A204.1 (cell line): ENCODE measurements at regions not wholly inside any gene's neighbourhood (a gene's known extent, or its start where the extent isn't known, plus 50 kb on each side); places are given as distances from the start of the nearest gene placed in this dataset.
"Not testable (repeated sequence)": the region's sequence is repeated elsewhere in the genome, so short reads cannot be mapped to it uniquely, and the experiment has no call there.

ENCODE experiments used
- FAIRE-seq: peaks from 2 replicates; lab custom pipeline; 2012; peaks lifted over from hg19 to GRCh38; lab: Jason Lieb, UNC

- FAIRE-seq = no peak
These were observed 724.9 kb upstream of the MIR17HG start for GRCh38 chr13:90622541-90622940.

GRCh38 chr13:90623318-90624011 is 724.0 kb upstream of the MIR17HG start:
- no peak for FAIRE-seq

- no peak for FAIRE-seq
These were observed 719.7 kb upstream of the MIR17HG start for GRCh38 chr13:90627813-90628212.

- FAIRE-seq = no peak
These were observed 719.0 kb upstream of the MIR17HG start for GRCh38 chr13:90628471-90628870.

GRCh38 chr13:90630716-90631115 is 716.8 kb upstream of the MIR17HG start:
- peak; percentile 3 for FAIRE-seq

GRCh38 chr13:90632184-90632583 is 715.3 kb upstream of the MIR17HG start:
- FAIRE-seq = no peak

GRCh38 chr13:90633849-90634248 is 713.6 kb upstream of the MIR17HG start:
- FAIRE-seq = no peak

- no peak for FAIRE-seq
These were observed 706.5 kb upstream of the MIR17HG start for GRCh38 chr13:90640976-90641375.

- FAIRE-seq = no peak
These were observed 705.6 kb upstream of the MIR17HG start for GRCh38 chr13:90641884-90642283.

GRCh38 chr13:90645582-90645981 is 701.9 kb upstream of the MIR17HG start:
- FAIRE-seq = no peak

GRCh38 chr13:90648497-90648896 is 699.0 kb upstream of the MIR17HG start:
- FAIRE-seq = no peak

GRCh38 chr13:90652036-90652435 is 695.5 kb upstream of the MIR17HG start:
- FAIRE-seq = no peak

- no peak for FAIRE-seq
These were observed 692.5 kb upstream of the MIR17HG start for GRCh38 chr13:90654970-90655369.

GRCh38 chr13:90664200-90664599 is 683.3 kb upstream of the MIR17HG start:
- not testable (repeated sequence) for FAIRE-seq

- no peak for FAIRE-seq
These were observed 673.7 kb upstream of the MIR17HG start for GRCh38 chr13:90673746-90674145.

- no peak for FAIRE-seq
These were observed 672.4 kb upstream of the MIR17HG start for GRCh38 chr13:90675129-90675528.

GRCh38 chr13:90680826-90681225 is 666.7 kb upstream of the MIR17HG start:
- FAIRE-seq = no peak

GRCh38 chr13:90683711-90684131 is 663.8 kb upstream of the MIR17HG start:
- no peak for FAIRE-seq

GRCh38 chr13:90686442-90686841 is 661.0 kb upstream of the MIR17HG start:
- FAIRE-seq = no peak

- FAIRE-seq = no peak
These were observed 658.4 kb upstream of the MIR17HG start for GRCh38 chr13:90689111-90689510.

- FAIRE-seq = no peak
These were observed 656.9 kb upstream of the MIR17HG start for GRCh38 chr13:90690458-90691080.

GRCh38 chr13:90696254-90696653 is 651.2 kb upstream of the MIR17HG start:
- no peak for FAIRE-seq

- FAIRE-seq = no peak
These were observed 650.8 kb upstream of the MIR17HG start for GRCh38 chr13:90696656-90697055.

- FAIRE-seq = no peak
These were observed 647.1 kb upstream of the MIR17HG start for GRCh38 chr13:90700340-90700739.
